ENCODE measurements at regions not wholly inside any gene's neighbourhood (a gene's known extent, or its start where the extent isn't known, plus 50 kb on each side); places are given as distances from the start of the nearest gene placed in this dataset.

DNA sequence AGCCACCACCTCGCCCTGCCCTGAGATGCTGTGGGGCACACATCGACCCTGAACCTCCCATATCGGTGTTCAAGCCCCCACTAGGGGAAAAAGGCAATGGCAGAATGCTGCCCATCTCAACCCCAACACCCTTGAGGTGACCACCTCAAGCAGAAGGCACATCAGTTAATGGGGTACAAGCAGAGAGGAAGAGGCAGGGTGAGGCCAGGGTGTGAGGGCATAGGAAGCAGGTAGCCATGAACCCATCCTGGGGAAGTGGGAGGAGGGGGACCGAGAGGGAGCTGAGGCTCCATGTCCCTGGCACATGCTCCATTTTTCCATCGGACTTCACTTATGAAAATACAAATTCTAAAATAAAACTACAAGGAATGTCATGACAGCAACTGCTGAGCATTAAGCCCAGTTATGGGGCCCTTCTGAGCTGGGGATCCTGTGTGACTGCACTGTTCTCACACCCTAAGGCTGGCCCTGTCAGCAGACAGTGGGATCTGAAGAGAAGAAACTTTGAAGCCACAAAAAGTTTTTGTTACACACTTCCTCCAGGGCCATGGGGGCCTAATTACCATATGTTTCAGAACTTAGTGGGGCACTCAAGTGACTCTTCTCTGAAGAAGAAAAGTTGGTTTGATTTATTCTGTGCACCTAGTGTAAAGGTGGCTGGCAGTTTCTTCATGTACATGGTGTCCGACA lies 68.2 kb upstream of the FAM241A start:
- H3K27me3 ChIP-seq (ENCODE audit: control insufficient read depth in 4 of 4, insufficient read depth in 4 of 4, low read length in 3 of 4) = no peaks in the 10 kb centered on the region
- no peak overlapping the region for H3K9ac ChIP-seq (ENCODE audit: low read depth in 1 of 2, low read length in 2 of 2)
- TF ChIP-seq SP1 (IDR thresholded peaks at IDR 0.05) = no peak
- TF ChIP-seq, protein P1, sequence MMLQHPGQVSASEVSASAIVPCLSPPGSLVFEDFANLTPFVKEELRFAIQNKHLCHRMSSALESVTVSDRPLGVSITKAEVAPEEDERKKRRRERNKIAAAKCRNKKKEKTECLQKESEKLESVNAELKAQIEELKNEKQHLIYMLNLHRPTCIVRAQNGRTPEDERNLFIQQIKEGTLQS (IDR thresholded peaks at IDR 0.05) = no peak
- no peak for TF ChIP-seq HNF4G (IDR thresholded peaks at IDR 0.05)
- TF ChIP-seq, protein P2, sequence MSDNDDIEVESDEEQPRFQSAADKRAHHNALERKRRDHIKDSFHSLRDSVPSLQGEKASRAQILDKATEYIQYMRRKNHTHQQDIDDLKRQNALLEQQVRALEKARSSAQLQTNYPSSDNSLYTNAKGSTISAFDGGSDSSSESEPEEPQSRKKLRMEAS (IDR thresholded peaks at IDR 0.05) = no peak
- TF ChIP-seq RXRA (IDR thresholded peaks at IDR 0.05) = no peak
- no peaks in the 10 kb centered on the region for H3K4me1 ChIP-seq (ENCODE audit: control insufficient read depth in 4 of 4, insufficient read depth in 4 of 4, low read length in 3 of 4)
- no peak overlapping the region for H3K27ac ChIP-seq (ENCODE audit: low read depth in 1 of 2, low read length in 2 of 2)
- WGBS = 93% methylated on average over 6 of the region's 6 CpGs
- no peaks in the 10 kb centered on the region for H3K9me3 ChIP-seq (ENCODE audit: control insufficient read depth in 4 of 4, low read length in 3 of 4)
- H3K4me3 ChIP-seq (ENCODE audit: low read depth in 1 of 3, low read length in 3 of 3) = no peak overlapping the region
- DNase-seq (ENCODE audit: low spot score) = no peak
- no peaks in the 10 kb centered on the region for H3K36me3 ChIP-seq (ENCODE audit: control insufficient read depth in 4 of 4, insufficient read depth in 3 of 4, low read depth in 1 of 4, low read length in 3 of 4)

DNA sequence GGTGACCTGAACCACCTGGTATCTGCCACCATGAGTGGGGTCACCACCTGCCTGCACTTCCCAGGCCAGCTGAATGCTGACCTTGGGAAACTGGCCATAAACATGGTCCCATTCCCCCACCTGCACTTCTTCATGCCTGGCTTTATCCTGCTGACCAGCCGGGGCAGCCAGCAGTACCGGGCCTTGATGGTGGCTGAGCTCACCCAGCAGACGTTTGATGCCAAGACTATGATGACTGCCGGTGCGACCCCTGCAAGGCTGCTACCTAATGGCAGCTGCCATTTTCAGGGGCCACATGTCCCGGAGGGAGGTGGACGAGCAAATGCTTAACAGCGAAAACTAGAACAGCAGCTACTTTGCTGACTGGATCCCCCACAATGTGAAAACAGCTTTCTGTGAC lies 67.5 kb upstream of the FAM241A start:
- Histone ChIP-seq H3K9me3 (ENCODE audit: control insufficient read depth in 4 of 4, low read length in 3 of 4) (no peaks in the 10 kb centered on the region), H3K36me3 (ENCODE audit: control insufficient read depth in 4 of 4, insufficient read depth in 3 of 4, low read depth in 1 of 4, low read length in 3 of 4) (no peaks in the 10 kb centered on the region), H3K4me1 (ENCODE audit: control insufficient read depth in 4 of 4, insufficient read depth in 4 of 4, low read length in 3 of 4) (no peaks in the 10 kb centered on the region), H3K27me3 (ENCODE audit: control insufficient read depth in 4 of 4, insufficient read depth in 4 of 4, low read length in 3 of 4) (no peaks in the 10 kb centered on the region), H3K4me3 (ENCODE audit: low read depth in 1 of 3, low read length in 3 of 3) (no peak overlapping the region), H3K9ac (ENCODE audit: low read depth in 1 of 2, low read length in 2 of 2) (no peak overlapping the region), H3K27ac (ENCODE audit: low read depth in 1 of 2, low read length in 2 of 2) (no peak overlapping the region)
- TF ChIP-seq FOXA1 (IDR thresholded peaks at IDR 0.05) = no peak
- no peak for TF ChIP-seq RAD21 (IDR thresholded peaks at IDR 0.05)
- TF ChIP-seq, protein P2 (IDR thresholded peaks at IDR 0.05) = no peak
- no peak for TF ChIP-seq RXRA (IDR thresholded peaks at IDR 0.05)
- TF ChIP-seq, protein P3, sequence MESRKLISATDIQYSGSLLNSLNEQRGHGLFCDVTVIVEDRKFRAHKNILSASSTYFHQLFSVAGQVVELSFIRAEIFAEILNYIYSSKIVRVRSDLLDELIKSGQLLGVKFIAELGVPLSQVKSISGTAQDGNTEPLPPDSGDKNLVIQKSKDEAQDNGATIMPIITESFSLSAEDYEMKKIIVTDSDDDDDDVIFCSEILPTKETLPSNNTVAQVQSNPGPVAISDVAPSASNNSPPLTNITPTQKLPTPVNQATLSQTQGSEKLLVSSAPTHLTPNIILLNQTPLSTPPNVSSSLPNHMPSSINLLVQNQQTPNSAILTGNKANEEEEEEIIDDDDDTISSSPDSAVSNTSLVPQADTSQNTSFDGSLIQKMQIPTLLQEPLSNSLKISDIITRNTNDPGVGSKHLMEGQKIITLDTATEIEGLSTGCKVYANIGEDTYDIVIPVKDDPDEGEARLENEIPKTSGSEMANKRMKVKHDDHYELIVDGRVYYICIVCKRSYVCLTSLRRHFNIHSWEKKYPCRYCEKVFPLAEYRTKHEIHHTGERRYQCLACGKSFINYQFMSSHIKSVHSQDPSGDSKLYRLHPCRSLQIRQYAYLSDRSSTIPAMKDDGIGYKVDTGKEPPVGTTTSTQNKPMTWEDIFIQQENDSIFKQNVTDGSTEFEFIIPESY (IDR thresholded peaks at IDR 0.05) = no peak
- no peak for TF ChIP-seq SP1 (IDR thresholded peaks at IDR 0.05)
- TF ChIP-seq GABPA (IDR thresholded peaks at IDR 0.05 in 1 of 2, conservative IDR thresholded peaks at IDR 0.05 in 1 of 2) = no peak
- no peak for TF ChIP-seq FOXA2 (IDR thresholded peaks at IDR 0.05)
- no peak for TF ChIP-seq HNF4A (conservative IDR thresholded peaks at IDR 0.05)
- TF ChIP-seq TAF1 (conservative IDR thresholded peaks at IDR 0.05) = no peak
- no peak for TF ChIP-seq EGR1 (IDR thresholded peaks at IDR 0.05; ENCODE audit: low read depth in 2 of 2)
- no peak for TF ChIP-seq YY1 (IDR thresholded peaks at IDR 0.05)
- TF ChIP-seq, protein P1 (IDR thresholded peaks at IDR 0.05) = no peak
- TF ChIP-seq NR2F2 (IDR thresholded peaks at IDR 0.05) = no peak
- TF ChIP-seq HNF4G (IDR thresholded peaks at IDR 0.05) = no peak
- TF ChIP-seq, protein P4, sequence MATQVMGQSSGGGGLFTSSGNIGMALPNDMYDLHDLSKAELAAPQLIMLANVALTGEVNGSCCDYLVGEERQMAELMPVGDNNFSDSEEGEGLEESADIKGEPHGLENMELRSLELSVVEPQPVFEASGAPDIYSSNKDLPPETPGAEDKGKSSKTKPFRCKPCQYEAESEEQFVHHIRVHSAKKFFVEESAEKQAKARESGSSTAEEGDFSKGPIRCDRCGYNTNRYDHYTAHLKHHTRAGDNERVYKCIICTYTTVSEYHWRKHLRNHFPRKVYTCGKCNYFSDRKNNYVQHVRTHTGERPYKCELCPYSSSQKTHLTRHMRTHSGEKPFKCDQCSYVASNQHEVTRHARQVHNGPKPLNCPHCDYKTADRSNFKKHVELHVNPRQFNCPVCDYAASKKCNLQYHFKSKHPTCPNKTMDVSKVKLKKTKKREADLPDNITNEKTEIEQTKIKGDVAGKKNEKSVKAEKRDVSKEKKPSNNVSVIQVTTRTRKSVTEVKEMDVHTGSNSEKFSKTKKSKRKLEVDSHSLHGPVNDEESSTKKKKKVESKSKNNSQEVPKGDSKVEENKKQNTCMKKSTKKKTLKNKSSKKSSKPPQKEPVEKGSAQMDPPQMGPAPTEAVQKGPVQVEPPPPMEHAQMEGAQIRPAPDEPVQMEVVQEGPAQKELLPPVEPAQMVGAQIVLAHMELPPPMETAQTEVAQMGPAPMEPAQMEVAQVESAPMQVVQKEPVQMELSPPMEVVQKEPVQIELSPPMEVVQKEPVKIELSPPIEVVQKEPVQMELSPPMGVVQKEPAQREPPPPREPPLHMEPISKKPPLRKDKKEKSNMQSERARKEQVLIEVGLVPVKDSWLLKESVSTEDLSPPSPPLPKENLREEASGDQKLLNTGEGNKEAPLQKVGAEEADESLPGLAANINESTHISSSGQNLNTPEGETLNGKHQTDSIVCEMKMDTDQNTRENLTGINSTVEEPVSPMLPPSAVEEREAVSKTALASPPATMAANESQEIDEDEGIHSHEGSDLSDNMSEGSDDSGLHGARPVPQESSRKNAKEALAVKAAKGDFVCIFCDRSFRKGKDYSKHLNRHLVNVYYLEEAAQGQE (IDR thresholded peaks at IDR 0.05) = no peak
- TF ChIP-seq, protein P5, sequence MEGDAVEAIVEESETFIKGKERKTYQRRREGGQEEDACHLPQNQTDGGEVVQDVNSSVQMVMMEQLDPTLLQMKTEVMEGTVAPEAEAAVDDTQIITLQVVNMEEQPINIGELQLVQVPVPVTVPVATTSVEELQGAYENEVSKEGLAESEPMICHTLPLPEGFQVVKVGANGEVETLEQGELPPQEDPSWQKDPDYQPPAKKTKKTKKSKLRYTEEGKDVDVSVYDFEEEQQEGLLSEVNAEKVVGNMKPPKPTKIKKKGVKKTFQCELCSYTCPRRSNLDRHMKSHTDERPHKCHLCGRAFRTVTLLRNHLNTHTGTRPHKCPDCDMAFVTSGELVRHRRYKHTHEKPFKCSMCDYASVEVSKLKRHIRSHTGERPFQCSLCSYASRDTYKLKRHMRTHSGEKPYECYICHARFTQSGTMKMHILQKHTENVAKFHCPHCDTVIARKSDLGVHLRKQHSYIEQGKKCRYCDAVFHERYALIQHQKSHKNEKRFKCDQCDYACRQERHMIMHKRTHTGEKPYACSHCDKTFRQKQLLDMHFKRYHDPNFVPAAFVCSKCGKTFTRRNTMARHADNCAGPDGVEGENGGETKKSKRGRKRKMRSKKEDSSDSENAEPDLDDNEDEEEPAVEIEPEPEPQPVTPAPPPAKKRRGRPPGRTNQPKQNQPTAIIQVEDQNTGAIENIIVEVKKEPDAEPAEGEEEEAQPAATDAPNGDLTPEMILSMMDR (IDR thresholded peaks at IDR 0.05; ENCODE audit: low read depth, low read length, missing input control) = no peak
- TF ChIP-seq JUND (IDR thresholded peaks at IDR 0.05) = no peak
- no peak for DNase-seq (ENCODE audit: low spot score)
- whole genome bisulfite sequencing = 94% methylated on average over 8 of the region's 8 CpGs

Measured in liver (tissue), 8 donors.